Ectodermal cell (in vitro differentiated cells): ENCODE measurements at regions not wholly inside any gene's neighbourhood (a gene's known extent, or its start where the extent isn't known, plus 50 kb on each side); places are given as distances from the start of the nearest gene placed in this dataset.

Experiments used
- H3K27ac ChIP-seq: 2 replicates; pipeline ENCODE4 v1.7.0; 2013; ENCODE audit warnings: mild to moderate bottlenecking, low read depth, low read length; ENCODE audit not compliant: insufficient read depth, poor library complexity, severe bottlenecking
- H3K27me3 ChIP-seq: 2 replicates; pipeline ENCODE4 v1.7.0; 2013; ENCODE audit warnings: mild to moderate bottlenecking, low read length; ENCODE audit not compliant: insufficient read depth, control insufficient read depth, poor library complexity, severe bottlenecking
- H3K36me3 ChIP-seq: one replicate; pipeline ENCODE4 v1.7.0; 2013; ENCODE audit warnings: low read length; ENCODE audit not compliant: control insufficient read depth, insufficient read depth
- H3K4me1 ChIP-seq: one replicate; pipeline ENCODE4 v1.7.0; 2013; ENCODE audit warnings: low read length; ENCODE audit not compliant: control insufficient read depth, insufficient read depth
- H3K4me3 ChIP-seq: 2 replicates; pipeline ENCODE4 v1.7.0; 2013; ENCODE audit warnings: low read depth, low read length, control low read depth; ENCODE audit not compliant: insufficient read depth
- H3K9me3 ChIP-seq: 2 replicates; pipeline ENCODE4 v1.7.0; 2013; ENCODE audit warnings: mild to moderate bottlenecking, low read length, moderate library complexity; ENCODE audit not compliant: control insufficient read depth
- WGBS, 2 experiments: methylation state at CpG; one replicate each; pipeline ENCODE4 v1.1.7; 2013; ENCODE audit warnings: missing lambda C conversion rate in 2 of 2; 5-methylcytosine and 5-hydroxymethylcytosine counted together

GRCh38 chr13:79776531-79777295, 295.8 kb downstream of the NDFIP2 start:
- H3K4me3 ChIP-seq = no peak overlapping the region
- peaks cover 12% of the 10 kb centered on the region for H3K27me3 ChIP-seq
- no peaks in the 10 kb centered on the region for H3K9me3 ChIP-seq
- H3K27ac ChIP-seq = no peak overlapping the region
- 93% methylated on average over 2 to 3 of the region's 3 CpGs for WGBS, 2 experiments
- no peaks in the 10 kb centered on the region for H3K36me3 ChIP-seq
- H3K4me1 ChIP-seq = peaks cover 9% of the 10 kb centered on the region

GRCh38 chr13:79775830-79776229, 294.9 kb downstream of the NDFIP2 start:
- WGBS, 2 experiments = no CpG with 5 or more reads among the region's 1 CpG
- peaks cover 10% of the 10 kb centered on the region for H3K27me3 ChIP-seq
- no peak overlapping the region for H3K27ac ChIP-seq
- H3K9me3 ChIP-seq = no peaks in the 10 kb centered on the region
- H3K4me1 ChIP-seq = peaks cover 7% of the 10 kb centered on the region
- H3K4me3 ChIP-seq = no peak overlapping the region
- H3K36me3 ChIP-seq = no peaks in the 10 kb centered on the region

GRCh38 chr13:79772811-79773210, 291.9 kb downstream of the NDFIP2 start:
- Histone ChIP-seq H3K36me3 (no peaks in the 10 kb centered on the region), H3K27me3 (no peaks in the 10 kb centered on the region), H3K4me1 (no peaks in the 10 kb centered on the region), H3K9me3 (no peaks in the 10 kb centered on the region), H3K4me3 (no peak overlapping the region), H3K27ac (no peak overlapping the region)
- WGBS, 2 experiments = 100% methylated on average over 1 of the region's 1 CpG; no CpG with 5 or more reads in 1 of the 2 experiments

GRCh38 chr13:79771493-79771892, 290.5 kb downstream of the NDFIP2 start:
- no peaks in the 10 kb centered on the region for H3K27me3 ChIP-seq
- no peaks in the 10 kb centered on the region for H3K9me3 ChIP-seq
- H3K27ac ChIP-seq = no peak overlapping the region
- no peaks in the 10 kb centered on the region for H3K4me1 ChIP-seq
- H3K4me3 ChIP-seq = no peak overlapping the region
- H3K36me3 ChIP-seq = no peaks in the 10 kb centered on the region

GRCh38 chr13:79770056-79770455, 289.1 kb downstream of the NDFIP2 start:
- Histone ChIP-seq H3K4me1 (no peaks in the 10 kb centered on the region), H3K4me3 (no peak overlapping the region), H3K27me3 (no peaks in the 10 kb centered on the region), H3K27ac (no peak overlapping the region), H3K36me3 (no peaks in the 10 kb centered on the region), H3K9me3 (no peaks in the 10 kb centered on the region)
- WGBS, 2 experiments = 100% methylated on average over 1 of the region's 1 CpG

GRCh38 chr13:79767126-79767525, 286.2 kb downstream of the NDFIP2 start:
- Histone ChIP-seq H3K4me3 (no peak overlapping the region), H3K9me3 (no peaks in the 10 kb centered on the region), H3K36me3 (no peaks in the 10 kb centered on the region), H3K27me3 (no peaks in the 10 kb centered on the region), H3K27ac (no peak overlapping the region), H3K4me1 (no peaks in the 10 kb centered on the region)
- WGBS, 2 experiments = 85 to 100% methylated on average over 1 to 2 of the region's 2 CpGs

- no peak overlapping the region for H3K4me3 ChIP-seq
- H3K27me3 ChIP-seq = no peaks in the 10 kb centered on the region
- H3K27ac ChIP-seq = no peak overlapping the region
- no peaks in the 10 kb centered on the region for H3K36me3 ChIP-seq
- H3K9me3 ChIP-seq = no peaks in the 10 kb centered on the region
- H3K4me1 ChIP-seq = no peaks in the 10 kb centered on the region
Observed at GRCh38 chr13:79765331-79765730, 284.4 kb downstream of the NDFIP2 start.

- Histone ChIP-seq H3K9me3 (no peaks in the 10 kb centered on the region), H3K4me1 (peaks cover 11% of the 10 kb centered on the region), H3K4me3 (no peak overlapping the region), H3K27ac (peak overlapping the region; percentile 61), H3K27me3 (no peaks in the 10 kb centered on the region), H3K36me3 (no peaks in the 10 kb centered on the region)
- WGBS, 2 experiments = 64 to 72% methylated on average over 3 of the region's 3 CpGs
Observed at GRCh38 chr13:79749984-79750551, 269.1 kb downstream of the NDFIP2 start.

GRCh38 chr13:79749566-79749965, 268.6 kb downstream of the NDFIP2 start:
- Histone ChIP-seq H3K9me3 (no peaks in the 10 kb centered on the region), H3K27me3 (no peaks in the 10 kb centered on the region), H3K4me1 (peaks cover 11% of the 10 kb centered on the region), H3K4me3 (no peak overlapping the region), H3K27ac (no peak overlapping the region), H3K36me3 (no peaks in the 10 kb centered on the region)
- 100% methylated on average over 1 to 2 of the region's 2 CpGs for WGBS, 2 experiments

- no peaks in the 10 kb centered on the region for H3K36me3 ChIP-seq
- no peak overlapping the region for H3K4me3 ChIP-seq
- WGBS, 2 experiments = 86 to 92% methylated on average over 2 of the region's 2 CpGs
- H3K27me3 ChIP-seq = no peaks in the 10 kb centered on the region
- peaks cover 9% of the 10 kb centered on the region for H3K4me1 ChIP-seq
- no peak overlapping the region for H3K27ac ChIP-seq
- no peaks in the 10 kb centered on the region for H3K9me3 ChIP-seq
Observed at GRCh38 chr13:79745081-79745480, 264.1 kb downstream of the NDFIP2 start.
